H1 (cell line): ENCODE measurements at regions not wholly inside any gene's neighbourhood (a gene's known extent, or its start where the extent isn't known, plus 50 kb on each side); places are given as distances from the start of the nearest gene placed in this dataset.

ENCODE experiments used
- CTCF ChIA-PET: fragments of 300-600 bp; sonication (Branson Sonifier 250); formaldehyde crosslinking; loops from one replicate; lab custom pipeline; 2021; ENCODE audit not compliant: partially characterized antibody; lab: Charles Lee
- POLR2A ChIA-PET: fragments of 300-600 bp; sonication (Branson Sonifier 250); formaldehyde crosslinking; loops from one replicate; lab custom pipeline; 2021; ENCODE audit warnings: inconsistent platforms; ENCODE audit not compliant: partially characterized antibody; lab: Charles Lee
- DNase-seq, 2 experiments: peaks; one replicate each; pipeline versions ENCODE4 v3.0.0 to v3.0.0-alpha.2; 2010 to 2022; ENCODE audit warnings: low spot score in 2 of 2, low read depth in 1 of 2, mixed read lengths in 1 of 2
- FAIRE-seq: peaks from 2 replicates; lab custom pipeline; 2011; peaks lifted over from hg19 to GRCh38; lab: Jason Lieb, UNC
- H2AFZ ChIP-seq: 2 replicates; pipeline ENCODE4 v1.8.1; 2012; ENCODE audit warnings: low read length, inconsistent platforms
- H2AK5ac ChIP-seq: 2 replicates; pipeline ENCODE4 v1.6.1; 2013; ENCODE audit warnings: low read depth, low read length
- H2BK120ac ChIP-seq: replicated peaks from 2 replicates; pipeline ENCODE3; 2013; ENCODE audit warnings: low read depth, low read length, inconsistent platforms
- H2BK12ac ChIP-seq: 2 replicates; pipeline ENCODE4 v1.6.1; 2013; ENCODE audit warnings: low read depth, low read length
- H2BK15ac ChIP-seq: 2 replicates; pipeline ENCODE4 v1.6.1; 2013; ENCODE audit warnings: low read length
- H2BK20ac ChIP-seq: 2 replicates; pipeline ENCODE4 v1.6.1; 2013; ENCODE audit warnings: low read length
- H2BK5ac ChIP-seq: 2 replicates; pipeline ENCODE4 v1.6.1; 2013; ENCODE audit warnings: low read depth, low read length
- H3K14ac ChIP-seq: 2 replicates; pipeline ENCODE4 v1.6.1; 2013; ENCODE audit warnings: inconsistent platforms; ENCODE audit not compliant: insufficient read length
- H3K18ac ChIP-seq: 2 replicates; pipeline ENCODE4 v1.6.1; 2013; ENCODE audit warnings: low read length; ENCODE audit errors: extremely low read depth
- H3K23ac ChIP-seq: 2 replicates; pipeline ENCODE4 v1.6.1; 2013; ENCODE audit warnings: inconsistent platforms; ENCODE audit not compliant: insufficient read length
- H3K23me2 ChIP-seq: 2 replicates; pipeline ENCODE4 v1.6.1; 2013; ENCODE audit warnings: low read depth, low read length
- H3K27ac ChIP-seq: 2 replicates; pipeline ENCODE4 v1.6.1; 2011; ENCODE audit warnings: low read depth, low read length, inconsistent platforms
- H3K27me3 ChIP-seq, 4 experiments: replicated peaks in 1 of 4; 1 replicate in 1 of 4; 2 replicates in 3 of 4; pipeline versions ENCODE4 v1.6.1 to v1.8.1; 2011 to 2013; ENCODE audit warnings: low read length in 3 of 4, mild to moderate bottlenecking in 3 of 4, inconsistent platforms in 2 of 4, mixed read lengths in 2 of 4, moderate library complexity in 1 of 4; ENCODE audit not compliant: control insufficient read depth in 3 of 4, insufficient read depth in 3 of 4; ENCODE audit errors: extremely low read depth in 1 of 4
- H3K36me3 ChIP-seq, 4 experiments: 2 replicates each; pipeline versions ENCODE4 v1.6.1 to v1.8.1; 2011 to 2013; ENCODE audit warnings: mild to moderate bottlenecking in 4 of 4, low read length in 3 of 4, moderate library complexity in 2 of 4, control low read depth in 1 of 4, inconsistent platforms in 1 of 4; ENCODE audit not compliant: insufficient read depth in 4 of 4, control insufficient read depth in 2 of 4
- H3K4ac ChIP-seq: replicated peaks from 2 replicates; pipeline ENCODE3; 2013; ENCODE audit warnings: low read length, low read depth, mixed read lengths, inconsistent platforms; ENCODE audit not compliant: insufficient read length
- H3K4me1 ChIP-seq, 4 experiments: replicated peaks in 1 of 4; 1 replicate in 1 of 4; 2 replicates in 3 of 4; pipeline versions ENCODE4 v1.6.1 to v1.8.1; 2011 to 2013; ENCODE audit warnings: low read length in 3 of 4, inconsistent platforms in 2 of 4, mixed read lengths in 1 of 4; ENCODE audit not compliant: insufficient read depth in 4 of 4, control insufficient read depth in 3 of 4
- H3K4me2 ChIP-seq, 2 experiments: 2 replicates each; pipeline versions ENCODE4 v1.6.1 to v1.8.1; 2011 to 2013; ENCODE audit warnings: low read depth in 2 of 2, low read length in 2 of 2, control low read depth in 1 of 2, inconsistent platforms in 1 of 2, mild to moderate bottlenecking in 1 of 2; ENCODE audit not compliant: insufficient read depth in 1 of 2
- H3K4me3 ChIP-seq, 4 experiments: fragments of 200-600, 300-600 bp in 1 of 4; sonication (generic), shearing (Covaris generic), sonication (Bioruptor Twin) in 1 of 4; 2 replicates each; pipeline versions ENCODE4 v1.5.1 to v1.8.1; 2011 to 2016; ENCODE audit warnings: low read length in 4 of 4, low read depth in 3 of 4, control low read depth in 2 of 4, inconsistent platforms in 2 of 4, mild to moderate bottlenecking in 2 of 4, mixed read lengths in 1 of 4, moderate library complexity in 1 of 4; ENCODE audit not compliant: insufficient read depth in 2 of 4; ENCODE audit errors: extremely low read depth in 1 of 4
- H3K56ac ChIP-seq: replicated peaks from 2 replicates; pipeline ENCODE3; 2013; ENCODE audit warnings: low read depth, mild to moderate bottlenecking, mixed read lengths, low read length, inconsistent platforms; ENCODE audit not compliant: insufficient read length
- H3K79me1 ChIP-seq: 2 replicates; pipeline ENCODE4 v1.6.1; 2013; ENCODE audit warnings: low read depth, low read length, control low read depth
- H3K79me2 ChIP-seq, 2 experiments: 2 replicates each; pipeline versions ENCODE4 v1.6.1 to v1.8.1; 2012 to 2013; ENCODE audit warnings: low read length in 2 of 2, mild to moderate bottlenecking in 2 of 2, inconsistent platforms in 1 of 2; ENCODE audit not compliant: insufficient read depth in 2 of 2, control insufficient read depth in 1 of 2
- H3K9ac ChIP-seq, 4 experiments: replicated peaks in 1 of 4; 1 replicate in 1 of 4; 2 replicates in 3 of 4; pipeline versions ENCODE4 v1.6.1 to v1.8.1; 2011 to 2013; ENCODE audit warnings: low read depth in 3 of 4, low read length in 3 of 4, control low read depth in 2 of 4, mild to moderate bottlenecking in 2 of 4, moderate library complexity in 2 of 4, inconsistent platforms in 1 of 4; ENCODE audit errors: extremely low read depth in 1 of 4
- H3K9me3 ChIP-seq, 2 experiments: 2 replicates each; pipeline versions ENCODE4 v1.6.1 to v1.8.1; 2012 to 2013; ENCODE audit warnings: mild to moderate bottlenecking in 2 of 2, moderate library complexity in 2 of 2, control low read depth in 1 of 2, inconsistent platforms in 1 of 2, low read depth in 1 of 2, low read length in 1 of 2, mixed read lengths in 1 of 2; ENCODE audit not compliant: insufficient read depth in 2 of 2
- H4K20me1 ChIP-seq, 2 experiments: replicated peaks in 1 of 2; 2 replicates each; pipeline versions ENCODE3 to v1.8.1; 2011 to 2013; ENCODE audit warnings: inconsistent platforms in 2 of 2, low read length in 2 of 2, mild to moderate bottlenecking in 1 of 2; ENCODE audit not compliant: insufficient read depth in 2 of 2, control insufficient read depth in 1 of 2
- H4K5ac ChIP-seq: 2 replicates; pipeline ENCODE4 v1.6.1; 2013; ENCODE audit warnings: low read length, low read depth, mixed read lengths, inconsistent platforms; ENCODE audit not compliant: insufficient read length
- H4K8ac ChIP-seq: 2 replicates; pipeline ENCODE4 v1.8.0; 2013; ENCODE audit warnings: mild to moderate bottlenecking, moderate library complexity, low read length, inconsistent platforms; ENCODE audit not compliant: insufficient read depth; ENCODE audit errors: extremely low read depth
- H4K91ac ChIP-seq: replicated peaks from 2 replicates; pipeline ENCODE3; 2013; ENCODE audit warnings: low read length, mixed read lengths, inconsistent platforms; ENCODE audit not compliant: insufficient read length
- CEBPB ChIP-seq: IDR thresholded peaks from 2 replicates; pipeline ENCODE4 v1.6.1; 2012; ENCODE audit warnings: low read depth, low read length
- CHD1 ChIP-seq: IDR thresholded peaks from 2 replicates; pipeline ENCODE4 v1.6.1; 2012; ENCODE audit warnings: low read depth, low read length, improper control_type of control experiment
- CHD2 ChIP-seq: IDR thresholded peaks from 2 replicates; pipeline ENCODE4 v1.6.1; 2012; ENCODE audit warnings: low read length, improper control_type of control experiment
- CTBP2 ChIP-seq: IDR thresholded peaks from 2 replicates; pipeline ENCODE4 v1.7.0; 2011; ENCODE audit warnings: borderline replicate concordance, mild to moderate bottlenecking, moderate library complexity, mixed read lengths, low read length; ENCODE audit not compliant: insufficient read depth, insufficient read length
- EZH2 ChIP-seq: fragments of 200-600 bp; sonication (generic); IDR thresholded peaks from 2 replicates; pipeline ENCODE4 v1.7.1; 2012; ENCODE audit warnings: low read depth, mild to moderate bottlenecking, moderate library complexity, low read length, inconsistent platforms; ENCODE audit not compliant: severe bottlenecking
- JUND ChIP-seq: IDR thresholded peaks from 2 replicates; pipeline ENCODE4 v1.6.1; 2011; ENCODE audit warnings: mild to moderate bottlenecking, improper control_type of control experiment, low read length
- RNF2 ChIP-seq: fragments of 200-900, 300-1000 bp; sonication (generic); IDR thresholded peaks from 2 replicates; pipeline ENCODE4 v1.7.1; 2016; ENCODE audit warnings: borderline replicate concordance, low read depth, mild to moderate bottlenecking, antibody characterized with exemption, low read length; ENCODE audit not compliant: poor library complexity, severe bottlenecking; ENCODE audit errors: missing control alignments
- SIX5 ChIP-seq: IDR thresholded peaks from 2 replicates; pipeline ENCODE4 v1.6.1; 2011; ENCODE audit warnings: mild to moderate bottlenecking, low read depth, low read length
- TAF1 ChIP-seq: IDR thresholded peaks from 2 replicates; pipeline ENCODE4 v1.6.1; 2011; ENCODE audit warnings: mild to moderate bottlenecking, low read depth, low read length
- WGBS, 2 experiments: shearing (Covaris generic) in 1 of 2; methylation state at CpG; one replicate each; pipeline versions ENCODE4 v1.1.6 to v1.1.7; 2013 to 2015; ENCODE audit warnings: low lambda C conversion rate in 2 of 2, mixed read lengths in 2 of 2, inconsistent platforms in 1 of 2, low coverage in 1 of 2, missing lambda C conversion rate in 1 of 2; ENCODE audit not compliant: insufficient replicate concordance in 2 of 2, insufficient coverage in 1 of 2, insufficient read length in 1 of 2; ENCODE audit errors: extremely low coverage in 1 of 2, missing lambda C conversion rate in 1 of 2; 5-methylcytosine and 5-hydroxymethylcytosine counted together

- Histone ChIP-seq H4K91ac (no peak overlapping the region), H3K4me1 (peaks cover 0 to 9% (median 3%) of the 10 kb centered on the region in 4 experiments; a peak in 4 of 7 replicates), H3K79me2 (no peaks in the 10 kb centered on the region), H3K23ac (no peak overlapping the region), H3K23me2 (no peaks in the 10 kb centered on the region), H3K27ac (no peak overlapping the region), H4K20me1 (no peaks in the 10 kb centered on the region), H3K14ac (no peak overlapping the region), H3K36me3 (no peaks in the 10 kb centered on the region), H2BK12ac (no peak overlapping the region), H4K5ac (no peak overlapping the region), H2BK120ac (no peak overlapping the region), H3K56ac (no peak overlapping the region), H2BK5ac (no peak overlapping the region), H3K4me3 (no peak overlapping the region), H3K9ac (no peak overlapping the region), H2AFZ (peak overlapping the region; percentile 79; the same call in 1 of the 2 replicates), H2BK20ac (no peak overlapping the region), H3K9me3 (no peaks in the 10 kb centered on the region), H3K18ac (no peak overlapping the region), H3K27me3 (no peaks in the 10 kb centered on the region), H3K79me1 (no peaks in the 10 kb centered on the region), H3K4ac (no peak overlapping the region), H3K4me2 (no peak overlapping the region), H2BK15ac (no peak overlapping the region), H4K8ac (no peak overlapping the region), H2AK5ac (no peak overlapping the region)
- no peak for TF ChIP-seq CHD1
- TF ChIP-seq EZH2 = no peak
- no peak for TF ChIP-seq CEBPB
- TF ChIP-seq RNF2 = no peak
- TF ChIP-seq TAF1 = no peak
- no peak for TF ChIP-seq CHD2
- TF ChIP-seq SIX5 = no peak
- no peak for TF ChIP-seq CTBP2
- no peak for TF ChIP-seq JUND
- CTCF ChIA-PET = no interaction called here
- POLR2A ChIA-PET = no interaction called here
- no peak for FAIRE-seq
- no peak for DNase-seq
- WGBS, 2 experiments = 77% methylated on average over 4 of the region's 4 CpGs; no CpG with 5 or more reads in 1 of the 2 experiments
These were observed 582.5 kb upstream of the MGAT4C start for GRCh38 chr12:86838711-86839110.
